ENCODE measurements at regions not wholly inside any gene's neighbourhood (a gene's known extent, or its start where the extent isn't known, plus 50 kb on each side); places are given as distances from the start of the nearest gene placed in this dataset.

- TF ChIP-seq CTCF (IDR thresholded peaks at IDR 0.05) = no peak
- no peak for TF ChIP-seq GABPA (IDR thresholded peaks at IDR 0.05; ENCODE audit: low read depth)
- TF ChIP-seq NRF1 (IDR thresholded peaks at IDR 0.05; ENCODE audit: low read depth, low read length) = no peak
- TF ChIP-seq RFX5 (IDR thresholded peaks at IDR 0.05; ENCODE audit: low read length) = no peak
- no peak for TF ChIP-seq POLR2AphosphoS5 (IDR thresholded peaks at IDR 0.05; ENCODE audit: low read depth, low read length)
- TF ChIP-seq EP300 (IDR thresholded peaks at IDR 0.05; ENCODE audit: borderline replicate concordance in 1 of 2, low read depth in 1 of 2, low read length in 1 of 2) = no peak
Observed at GRCh38 chr16:73915140-73915539, 381.5 kb upstream of the PSMD7 start.

Data from SK-N-SH (cell line).